ENCODE measurements at regions not wholly inside any gene's neighbourhood (a gene's known extent, or its start where the extent isn't known, plus 50 kb on each side); places are given as distances from the start of the nearest gene placed in this dataset.

- ATAC-seq (no peak), DNase-seq (no peak)
- H3K36me3 ChIP-seq (ENCODE audit: low read depth): no peaks in the 10 kb centered on the region
- H3K4me1 ChIP-seq (ENCODE audit: low read depth): no peaks in the 10 kb centered on the region
- no peak overlapping the region for H3K4me3 ChIP-seq
- intact Hi-C loops (cut with DNase I, micrococcal nuclease): no loop called here
- H3K9me3 ChIP-seq: peaks cover 18% of the 10 kb centered on the region
- TF ChIP-seq CTCF (IDR thresholded peaks at IDR 0.05): no peak
Measured at GRCh38 chr2:200044453-200044852, 89.1 kb downstream of the MAIP1 start.

- H3K4me3 ChIP-seq: no peak overlapping the region
- no peak for DNase-seq
- intact Hi-C loops (cut with DNase I, micrococcal nuclease): no loop called here
- H3K36me3 ChIP-seq (ENCODE audit: low read depth): no peaks in the 10 kb centered on the region
- peaks cover 5% of the 10 kb centered on the region for H3K4me1 ChIP-seq (ENCODE audit: low read depth)
- no peak for ATAC-seq
- TF ChIP-seq CTCF (IDR thresholded peaks at IDR 0.05): no peak
- peaks cover 18% of the 10 kb centered on the region for H3K9me3 ChIP-seq
Measured at GRCh38 chr2:200048421-200048820, 93.0 kb downstream of the MAIP1 start.

- intact Hi-C loops (cut with DNase I, micrococcal nuclease): no loop called here
- Histone ChIP-seq H3K9me3 (peaks cover 18% of the 10 kb centered on the region), H3K4me1 (ENCODE audit: low read depth) (peaks cover 5% of the 10 kb centered on the region), H3K36me3 (ENCODE audit: low read depth) (no peaks in the 10 kb centered on the region), H3K4me3 (no peak overlapping the region)
- no peak for TF ChIP-seq CTCF (IDR thresholded peaks at IDR 0.05)
- DNase-seq (no peak), ATAC-seq (no peak)
Measured at GRCh38 chr2:200049086-200049485, 93.7 kb downstream of the MAIP1 start.

- DNase-seq (peak in 2 of 3 donors; percentile 26 to 42), ATAC-seq (peak; percentile 86)
- intact Hi-C loops (cut with DNase I, micrococcal nuclease): no loop called here
- no peak overlapping the region for H3K4me3 ChIP-seq
- no peak for TF ChIP-seq CTCF (IDR thresholded peaks at IDR 0.05)
- H3K4me1 ChIP-seq (ENCODE audit: low read depth): peaks cover 5% of the 10 kb centered on the region
- H3K36me3 ChIP-seq (ENCODE audit: low read depth): no peaks in the 10 kb centered on the region
- peaks cover 4% of the 10 kb centered on the region for H3K9me3 ChIP-seq
Measured at GRCh38 chr2:200050921-200051610, 95.7 kb downstream of the MAIP1 start.

- Histone ChIP-seq H3K36me3 (ENCODE audit: low read depth) (no peaks in the 10 kb centered on the region), H3K4me1 (ENCODE audit: low read depth) (peaks cover 5% of the 10 kb centered on the region), H3K9me3 (no peaks in the 10 kb centered on the region), H3K4me3 (no peak overlapping the region)
- DNase-seq: no peak
- ATAC-seq: no peak
- intact Hi-C loops (cut with DNase I, micrococcal nuclease): no loop called here
- no peak for TF ChIP-seq CTCF (IDR thresholded peaks at IDR 0.05)
Measured at GRCh38 chr2:200051611-200051945, 96.2 kb downstream of the MAIP1 start.

- no peak for TF ChIP-seq CTCF (IDR thresholded peaks at IDR 0.05)
- DNase-seq (no peak), ATAC-seq (no peak)
- Histone ChIP-seq H3K4me1 (ENCODE audit: low read depth) (peaks cover 5% of the 10 kb centered on the region), H3K4me3 (no peak overlapping the region), H3K9me3 (no peaks in the 10 kb centered on the region), H3K36me3 (ENCODE audit: low read depth) (no peaks in the 10 kb centered on the region)
- intact Hi-C loops (cut with DNase I, micrococcal nuclease): no loop called here
Measured at GRCh38 chr2:200052627-200053026, 97.2 kb downstream of the MAIP1 start.
